ENCODE measurements at regions not wholly inside any gene's neighbourhood (a gene's known extent, or its start where the extent isn't known, plus 50 kb on each side); places are given as distances from the start of the nearest gene placed in this dataset.
"Not testable (repeated sequence)": the region's sequence is repeated elsewhere in the genome, so short reads cannot be mapped to it uniquely, and the experiment has no call there.

GRCh38 chr21:28063241-28064216 lies 929.1 kb downstream of the LTN1 start:
- no peak for DNase-seq (ENCODE audit: extremely low read depth in 1 of 2, low read depth in 1 of 2)

DNA sequence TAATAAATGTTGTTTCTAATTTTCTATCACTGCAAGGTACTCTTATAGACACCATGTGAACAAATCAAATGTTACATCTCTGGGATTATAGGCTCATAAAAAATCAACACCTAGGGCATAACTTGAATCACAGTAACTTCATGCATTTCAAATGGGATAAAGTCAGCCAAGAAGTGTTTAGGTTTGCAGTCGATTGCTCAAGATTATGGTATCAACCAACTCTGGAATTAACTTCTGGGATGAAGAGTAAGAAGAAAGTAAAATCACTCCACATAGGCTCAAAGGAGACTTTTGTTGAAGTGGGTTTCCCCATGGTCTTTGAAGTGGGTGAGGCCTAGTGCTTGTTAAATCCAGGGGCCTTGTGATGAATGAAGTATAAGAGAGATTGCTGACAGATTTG lies 939.7 kb downstream of the LTN1 start:
- not testable (repeated sequence) for DNase-seq (ENCODE audit: extremely low read depth in 1 of 2, low read depth in 1 of 2)

DNA sequence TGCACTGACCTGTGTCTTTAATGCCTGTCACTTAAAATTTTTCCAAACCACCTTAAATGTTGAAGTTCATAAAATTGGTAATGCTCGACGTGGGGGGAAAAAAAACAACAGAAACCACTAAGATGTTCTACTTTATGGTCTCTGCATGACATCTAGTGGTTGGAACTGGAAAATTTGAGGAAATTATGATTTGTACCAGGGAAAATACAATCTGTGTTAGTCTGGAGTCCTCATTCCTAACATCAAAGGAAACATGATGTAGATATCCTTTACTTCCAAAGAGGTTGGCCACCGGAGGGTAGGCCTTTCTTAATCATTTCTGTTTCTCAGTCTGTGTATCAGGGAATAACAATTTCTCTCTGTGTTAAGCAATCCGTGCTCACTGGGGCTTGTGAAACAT lies 941.0 kb downstream of the LTN1 start:
- not testable (repeated sequence) for DNase-seq (ENCODE audit: extremely low read depth in 1 of 2, low read depth in 1 of 2)

- not testable (repeated sequence) for DNase-seq (ENCODE audit: extremely low read depth in 1 of 2, low read depth in 1 of 2)
Measured at GRCh38 chr21:28035692-28036091, 957.0 kb downstream of the LTN1 start.

DNA sequence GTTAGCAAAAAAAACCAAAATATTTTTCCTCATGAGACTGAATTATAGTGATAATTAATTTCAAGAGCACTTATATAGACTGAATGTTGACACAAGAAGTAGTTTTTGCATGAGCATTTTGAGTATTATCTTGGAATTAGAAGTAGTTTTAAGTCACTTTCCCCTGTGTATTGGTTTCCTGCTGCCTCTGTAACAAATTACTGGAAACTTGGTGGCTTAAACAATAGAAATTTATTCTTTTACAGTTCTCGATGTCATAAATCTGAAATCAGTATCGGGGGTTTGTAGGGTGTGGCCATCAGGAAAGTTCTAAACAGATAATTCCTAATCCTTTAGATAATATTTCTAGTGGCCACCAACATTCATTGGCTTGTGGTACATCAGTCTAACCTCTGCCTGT lies 957.8 kb downstream of the LTN1 start:
- not testable (repeated sequence) for DNase-seq (ENCODE audit: extremely low read depth in 1 of 2, low read depth in 1 of 2)

DNA sequence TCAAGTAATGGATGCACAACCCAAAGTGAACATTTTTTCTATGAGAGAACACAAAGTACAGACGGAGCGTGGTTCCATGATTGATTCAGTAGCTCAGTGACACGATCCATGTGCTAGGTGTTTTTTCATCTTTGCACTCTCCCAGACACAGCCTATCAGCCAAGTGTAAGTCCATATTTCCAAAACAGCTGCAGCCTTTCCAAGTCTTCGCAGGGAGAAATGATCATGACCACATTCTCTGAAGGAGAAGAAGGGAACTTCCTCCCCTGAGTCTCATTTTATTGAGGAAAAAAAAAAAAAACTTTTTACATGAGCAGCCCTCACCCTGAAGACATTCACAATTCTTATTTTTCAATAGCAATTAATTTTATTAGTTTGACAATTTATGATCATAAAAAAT lies 958.3 kb downstream of the LTN1 start:
- DNase-seq (ENCODE audit: extremely low read depth in 1 of 2, low read depth in 1 of 2), result not testable (repeated sequence)

DNA sequence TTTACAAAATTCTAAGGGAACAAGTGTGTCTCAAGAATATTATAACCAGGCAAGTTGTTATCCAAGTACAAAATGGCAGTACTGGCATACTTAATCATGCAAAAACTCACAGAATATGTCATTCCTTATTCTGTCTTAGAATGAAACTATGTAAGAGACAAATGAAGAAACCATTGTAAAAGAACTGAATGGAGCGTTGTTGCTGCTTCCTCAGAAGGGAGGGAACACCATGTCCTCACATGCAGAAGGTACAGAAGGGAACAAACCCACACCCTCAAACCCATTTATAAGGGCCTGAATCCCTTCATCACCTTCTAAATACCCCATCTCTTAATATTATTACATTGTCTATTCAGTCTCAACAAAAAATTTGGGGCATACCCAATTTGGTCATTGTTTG lies 960.0 kb downstream of the LTN1 start:
- not testable (repeated sequence) for DNase-seq (ENCODE audit: extremely low read depth in 1 of 2, low read depth in 1 of 2)

GRCh38 chr21:28031066-28031465 lies 961.6 kb downstream of the LTN1 start:
- DNase-seq (ENCODE audit: extremely low read depth in 1 of 2, low read depth in 1 of 2), result not testable (repeated sequence)

DNA sequence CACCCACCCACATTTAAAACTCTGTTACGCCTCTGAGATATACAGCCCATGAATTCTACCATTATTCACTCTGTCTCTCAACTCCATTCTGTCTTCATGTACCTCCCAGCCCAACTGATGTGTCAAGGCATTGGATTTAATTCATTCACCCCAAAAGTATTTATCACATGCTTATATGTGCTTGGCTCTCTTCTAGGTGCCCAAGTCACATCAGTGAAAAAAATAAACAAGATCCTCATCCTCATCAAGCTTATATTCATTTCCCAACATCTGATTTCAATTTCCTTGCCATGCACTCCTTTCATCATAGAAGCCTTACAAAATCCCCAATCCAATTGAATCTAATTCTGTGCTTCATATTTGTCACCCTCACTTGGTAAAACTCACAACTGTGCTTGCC lies 967.6 kb downstream of the LTN1 start:
- DNase-seq (ENCODE audit: extremely low read depth in 1 of 2, low read depth in 1 of 2), result no peak

DNA sequence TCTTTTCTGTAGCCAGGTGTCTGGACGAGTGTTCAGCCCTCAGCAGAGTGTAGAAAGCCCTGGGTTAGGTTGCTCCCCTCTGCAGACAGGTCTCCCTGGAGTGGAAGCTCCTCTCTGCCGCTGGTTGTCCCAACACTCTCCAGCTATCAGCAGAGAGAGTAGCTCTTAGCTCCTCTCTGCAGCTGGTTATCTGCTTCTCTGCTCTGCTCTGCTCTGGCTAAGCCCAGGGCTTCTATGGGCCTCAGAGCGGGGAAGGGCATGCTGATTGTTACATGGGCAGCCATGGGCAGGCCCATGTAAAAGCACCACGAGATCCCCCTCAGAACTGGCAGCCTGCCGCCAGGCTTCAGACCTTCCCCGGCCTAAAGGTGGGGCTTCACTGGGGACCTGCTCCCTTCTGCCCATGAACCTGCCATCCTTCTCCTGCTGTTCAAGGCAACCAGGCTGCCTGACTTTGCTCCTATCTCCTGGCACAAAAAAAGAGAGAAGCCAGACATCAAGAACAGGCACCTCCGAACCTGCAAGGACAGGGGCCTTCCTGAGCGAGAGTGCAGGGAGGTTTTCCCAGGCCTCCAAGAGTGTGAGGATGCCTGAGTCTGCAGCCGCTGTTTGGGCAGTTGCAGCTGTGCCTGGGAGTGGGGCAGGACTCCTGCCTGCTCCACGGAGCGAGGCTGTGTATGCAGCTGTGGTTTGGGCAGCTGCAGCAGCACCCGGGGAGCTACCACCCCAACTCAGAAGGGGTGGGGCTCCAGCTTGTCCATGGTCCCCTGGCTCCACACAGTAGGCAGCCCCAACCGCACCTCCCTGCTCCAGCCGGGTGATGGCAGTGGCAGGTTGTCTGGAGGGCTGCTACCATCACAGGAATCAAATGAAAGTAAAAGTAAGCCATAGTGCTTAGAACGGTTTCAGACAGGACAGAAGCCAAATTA lies 973.7 kb downstream of the LTN1 start:
- no peak for DNase-seq (ENCODE audit: extremely low read depth in 1 of 2, low read depth in 1 of 2)

DNA sequence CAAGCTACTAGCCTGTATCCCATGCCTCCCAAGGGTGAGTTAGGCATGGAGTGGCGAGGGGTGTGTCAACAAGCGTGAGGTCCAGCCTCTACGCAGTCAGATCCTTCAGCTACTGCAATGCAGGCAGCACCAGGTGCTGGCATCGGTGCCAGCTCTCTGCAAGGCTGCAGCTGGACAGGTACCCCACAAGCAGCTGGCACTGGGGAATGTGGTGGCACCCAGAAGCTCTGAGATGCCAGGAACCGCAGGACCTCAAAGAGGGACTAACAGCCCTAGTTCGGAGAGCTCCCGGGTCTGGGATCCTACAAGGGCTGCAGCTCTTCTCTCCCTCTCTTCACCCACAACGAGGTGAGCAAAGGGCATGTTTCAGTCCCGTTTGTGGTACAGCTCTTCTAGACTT lies 974.5 kb downstream of the LTN1 start:
- DNase-seq (ENCODE audit: extremely low read depth in 1 of 2, low read depth in 1 of 2), result no peak

DNA sequence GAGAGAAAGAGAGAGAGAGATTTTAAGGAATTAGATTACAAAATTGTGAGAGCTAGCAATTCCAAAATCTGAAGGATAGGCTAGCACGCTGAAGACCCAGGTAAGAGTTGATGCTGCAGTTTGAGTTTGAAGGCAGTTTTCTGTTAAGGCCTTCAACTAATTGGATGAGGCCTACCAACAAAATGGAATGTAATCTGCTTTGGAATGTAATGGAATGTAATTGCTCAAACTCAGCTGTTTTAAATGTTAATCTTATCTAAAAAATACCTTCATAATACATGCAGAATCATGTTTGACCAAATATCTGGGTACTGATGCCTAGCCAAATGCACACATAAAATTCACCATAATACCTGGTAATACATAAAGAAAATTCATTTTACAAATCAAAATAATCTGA lies 976.1 kb downstream of the LTN1 start:
- DNase-seq (ENCODE audit: extremely low read depth in 1 of 2, low read depth in 1 of 2), result no peak

DNA sequence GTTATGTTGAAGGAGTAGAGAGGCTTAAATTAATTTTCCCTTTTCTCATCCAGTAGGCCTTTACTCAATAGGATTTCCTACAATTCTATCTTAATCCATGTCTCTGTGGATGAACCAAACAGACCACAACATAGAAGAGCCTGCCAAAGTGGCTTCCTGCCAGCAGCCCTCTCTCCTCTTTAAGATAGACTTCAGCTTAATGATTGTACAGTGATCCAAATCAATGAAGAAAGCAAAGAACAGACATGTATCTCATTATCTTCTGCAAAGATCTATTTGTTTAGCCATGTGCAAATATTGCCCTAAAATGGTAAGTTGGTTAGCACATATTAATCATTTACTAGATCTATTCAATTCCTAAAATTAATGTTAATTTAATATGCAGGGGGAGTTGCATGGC lies 979.6 kb downstream of the LTN1 start:
- DNase-seq (ENCODE audit: extremely low read depth in 1 of 2, low read depth in 1 of 2), result not testable (repeated sequence)

GRCh38 chr21:28011970-28012369 lies 980.7 kb downstream of the LTN1 start:
- DNase-seq (ENCODE audit: extremely low read depth in 1 of 2, low read depth in 1 of 2), result not testable (repeated sequence)

DNA sequence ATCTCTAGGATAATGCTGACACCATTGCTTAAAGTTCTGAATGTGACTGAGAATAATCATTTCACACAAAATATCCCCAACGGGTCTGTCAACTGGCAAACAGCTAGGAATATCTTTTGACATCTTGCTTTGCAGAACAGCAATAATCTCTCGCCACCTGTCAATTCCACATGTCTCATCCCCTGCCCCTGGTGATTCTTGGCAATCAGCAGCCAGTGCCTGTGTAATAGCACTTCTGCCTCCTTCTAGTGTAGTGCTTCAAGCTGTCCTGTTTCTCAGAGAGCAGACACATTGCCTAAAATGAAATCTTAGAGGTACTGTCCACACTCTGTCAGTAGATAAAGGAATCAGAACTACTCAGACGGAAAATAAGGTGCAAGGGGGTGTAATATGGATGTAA lies 984.4 kb downstream of the LTN1 start:
- not testable (repeated sequence) for DNase-seq (ENCODE audit: extremely low read depth in 1 of 2, low read depth in 1 of 2)

- not testable (repeated sequence) for DNase-seq (ENCODE audit: extremely low read depth in 1 of 2, low read depth in 1 of 2)
Measured at GRCh38 chr21:28003627-28004026, 989.0 kb downstream of the LTN1 start.

- not testable (repeated sequence) for DNase-seq (ENCODE audit: extremely low read depth in 1 of 2, low read depth in 1 of 2)
Measured at GRCh38 chr21:27996906-27997305, 995.8 kb downstream of the LTN1 start.

DNA sequence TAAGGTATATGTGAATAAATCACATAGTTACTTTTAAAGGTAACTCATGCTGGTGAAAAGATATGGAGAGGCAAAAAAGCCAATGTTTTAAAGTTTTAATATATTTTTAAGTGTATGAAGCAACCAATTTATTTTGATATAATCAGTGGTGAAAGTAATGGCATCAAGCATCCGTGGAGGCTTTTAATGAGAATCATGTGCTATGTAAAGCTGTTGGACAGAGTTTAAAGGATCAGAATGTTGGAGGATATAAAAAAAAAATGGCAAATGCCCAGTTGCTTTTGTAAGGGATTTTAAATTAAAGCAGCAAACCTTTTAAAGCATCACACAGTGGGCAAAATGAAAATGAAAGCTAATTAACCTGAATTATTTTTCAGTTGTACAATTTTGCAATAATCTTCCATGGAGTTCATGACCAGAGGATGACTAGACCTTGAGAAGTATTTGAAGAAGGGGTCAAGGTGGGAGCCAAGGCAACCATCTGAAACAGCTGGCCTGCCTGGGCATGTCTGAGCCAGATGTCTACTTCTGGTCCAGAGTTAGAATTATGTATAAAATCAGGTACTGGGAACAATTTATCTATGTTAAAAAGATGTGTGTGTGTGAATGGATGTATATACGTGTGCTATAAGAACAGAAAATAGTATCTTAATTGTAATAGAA lies 1007.9 kb downstream of the LTN1 start:
- not testable (repeated sequence) for DNase-seq (ENCODE audit: extremely low read depth in 1 of 2, low read depth in 1 of 2)

- not testable (repeated sequence) for DNase-seq (ENCODE audit: extremely low read depth in 1 of 2, low read depth in 1 of 2)
Measured at GRCh38 chr21:27979446-27979845, 1012.6 kb upstream of the ADAMTS5 start.

DNA sequence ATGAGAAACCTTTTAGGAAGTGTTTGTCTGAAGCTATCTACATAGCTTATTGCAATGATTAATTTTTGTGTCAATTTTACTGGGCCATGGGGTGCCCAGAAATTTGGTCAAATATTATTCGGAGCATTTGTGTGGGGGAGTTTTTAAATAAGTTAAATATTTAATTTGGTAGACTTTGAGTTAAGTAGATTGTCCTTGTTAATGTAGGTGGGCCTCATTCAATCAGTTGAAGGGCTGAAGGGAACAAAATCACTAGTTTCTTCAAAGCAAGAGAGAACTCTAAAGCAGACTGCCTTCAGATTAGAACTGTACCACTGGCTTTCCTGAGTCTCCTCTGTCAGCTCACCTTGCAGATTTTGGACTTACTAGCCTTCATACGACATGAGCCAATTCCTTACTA lies 1008.6 kb upstream of the ADAMTS5 start:
- DNase-seq (ENCODE audit: extremely low read depth in 1 of 2, low read depth in 1 of 2), result no peak

DNA sequence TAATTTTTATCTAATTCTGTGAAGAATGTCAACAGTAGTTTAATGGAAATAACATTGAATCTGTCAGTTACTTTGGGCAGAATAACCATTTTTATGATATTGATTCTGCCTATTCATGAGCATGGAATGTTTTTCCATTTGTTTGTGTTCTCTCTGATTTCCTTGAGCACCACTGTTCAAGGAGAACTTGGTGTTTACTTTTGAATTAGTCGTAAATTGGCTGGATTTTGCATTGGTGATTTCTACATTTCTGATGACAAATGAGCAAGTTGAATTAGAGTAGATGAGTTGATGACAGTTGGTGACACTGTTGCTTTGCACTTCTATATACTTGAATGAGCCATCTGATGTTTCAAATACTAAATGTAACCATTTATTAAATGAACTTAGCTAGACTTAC lies 1007.3 kb upstream of the ADAMTS5 start:
- not testable (repeated sequence) for DNase-seq (ENCODE audit: extremely low read depth in 1 of 2, low read depth in 1 of 2)
